Femur (tissue), 1 donor: ENCODE measurements at regions not wholly inside any gene's neighbourhood (a gene's known extent, or its start where the extent isn't known, plus 50 kb on each side); places are given as distances from the start of the nearest gene placed in this dataset.

Experiments used
- DNase-seq: peaks from one replicate; pipeline ENCODE4 v3.0.0-alpha.2; 2017

- DNase-seq, result no peak
These were observed 195.0 kb downstream of the ZIC1 start for GRCh38 chr3:147604136-147604535.

GRCh38 chr3:147613725-147614124, 204.6 kb downstream of the ZIC1 start:
- no peak for DNase-seq

GRCh38 chr3:147614210-147614609, 205.0 kb downstream of the ZIC1 start:
- DNase-seq, result no peak

- no peak for DNase-seq
These were observed 205.9 kb downstream of the ZIC1 start for GRCh38 chr3:147615035-147615434.

GRCh38 chr3:147616998-147617619, 207.9 kb downstream of the ZIC1 start:
- no peak for DNase-seq

- no peak for DNase-seq
These were observed 209.5 kb downstream of the ZIC1 start for GRCh38 chr3:147618691-147619090.

- no peak for DNase-seq
These were observed 210.9 kb downstream of the ZIC1 start for GRCh38 chr3:147619921-147620560.

GRCh38 chr3:147620906-147621305, 211.7 kb downstream of the ZIC1 start:
- DNase-seq, result no peak

- DNase-seq, result no peak
These were observed 221.8 kb downstream of the ZIC1 start for GRCh38 chr3:147630921-147631415.

GRCh38 chr3:147640781-147641180, 231.6 kb downstream of the ZIC1 start:
- DNase-seq, result no peak

- DNase-seq, result no peak
These were observed 236.6 kb downstream of the ZIC1 start for GRCh38 chr3:147645761-147646160.

- no peak for DNase-seq
These were observed 240.3 kb downstream of the ZIC1 start for GRCh38 chr3:147649475-147649874.

- DNase-seq, result no peak
These were observed 242.1 kb downstream of the ZIC1 start for GRCh38 chr3:147651107-147651778.

- no peak for DNase-seq
These were observed 243.6 kb downstream of the ZIC1 start for GRCh38 chr3:147652651-147653366.

GRCh38 chr3:147653367-147653923, 244.3 kb downstream of the ZIC1 start:
- DNase-seq, result no peak

GRCh38 chr3:147654827-147655226, 245.7 kb downstream of the ZIC1 start:
- DNase-seq, result peak; percentile 43

GRCh38 chr3:147655236-147655635, 246.1 kb downstream of the ZIC1 start:
- no peak for DNase-seq

- no peak for DNase-seq
These were observed 246.9 kb downstream of the ZIC1 start for GRCh38 chr3:147656023-147656422.

- no peak for DNase-seq
These were observed 252.8 kb downstream of the ZIC1 start for GRCh38 chr3:147661916-147662315.

GRCh38 chr3:147662705-147663104, 253.5 kb downstream of the ZIC1 start:
- no peak for DNase-seq

- DNase-seq, result no peak
These were observed 259.9 kb downstream of the ZIC1 start for GRCh38 chr3:147669077-147669476.

GRCh38 chr3:147672035-147672434, 262.9 kb downstream of the ZIC1 start:
- no peak for DNase-seq

- DNase-seq, result no peak
These were observed 263.3 kb downstream of the ZIC1 start for GRCh38 chr3:147672436-147672835.
